ENCODE measurements at regions not wholly inside any gene's neighbourhood (a gene's known extent, or its start where the extent isn't known, plus 50 kb on each side); places are given as distances from the start of the nearest gene placed in this dataset.

GRCh38 chr14:56512521-56512920 is 67.1 kb upstream of the TMEM260 start:
- Histone ChIP-seq H3K4me1 (no peaks in the 10 kb centered on the region), H3K4me3 (ENCODE audit: low read depth, low read length) (no peak overlapping the region), H3K27me3 (peaks cover 47% of the 10 kb centered on the region), H3K9me3 (no peaks in the 10 kb centered on the region), H3K36me3 (no peaks in the 10 kb centered on the region)
- no peak for DNase-seq
- no peak for TF ChIP-seq CTCF (IDR thresholded peaks at IDR 0.05; ENCODE audit: low read depth, low read length)

GRCh38 chr14:56514663-56515371 is 64.8 kb upstream of the TMEM260 start:
- peak; percentile 22 for DNase-seq
- H3K27me3 ChIP-seq = peaks cover 61% of the 10 kb centered on the region
- H3K9me3 ChIP-seq = no peaks in the 10 kb centered on the region
- H3K36me3 ChIP-seq = no peaks in the 10 kb centered on the region
- no peaks in the 10 kb centered on the region for H3K4me1 ChIP-seq
- peak; percentile 4; the same call in 1 of the 2 replicates for TF ChIP-seq CTCF (IDR thresholded peaks at IDR 0.05; ENCODE audit: low read depth, low read length)
- peak overlapping the region; percentile 18 for H3K4me3 ChIP-seq (ENCODE audit: low read depth, low read length)

GRCh38 chr14:56515739-56516138 is 63.9 kb upstream of the TMEM260 start:
- no peak for DNase-seq
- no peaks in the 10 kb centered on the region for H3K4me1 ChIP-seq
- no peak overlapping the region for H3K4me3 ChIP-seq (ENCODE audit: low read depth, low read length)
- no peaks in the 10 kb centered on the region for H3K36me3 ChIP-seq
- TF ChIP-seq CTCF (IDR thresholded peaks at IDR 0.05; ENCODE audit: low read depth, low read length) = no peak
- H3K9me3 ChIP-seq = no peaks in the 10 kb centered on the region
- H3K27me3 ChIP-seq = peaks cover 69% of the 10 kb centered on the region

GRCh38 chr14:56522403-56522802 is 57.2 kb upstream of the TMEM260 start:
- DNase-seq = no peak
- Histone ChIP-seq H3K4me3 (ENCODE audit: low read depth, low read length) (no peak overlapping the region), H3K4me1 (no peaks in the 10 kb centered on the region), H3K9me3 (no peaks in the 10 kb centered on the region), H3K36me3 (no peaks in the 10 kb centered on the region), H3K27me3 (peaks cover 64% of the 10 kb centered on the region)
- TF ChIP-seq CTCF (IDR thresholded peaks at IDR 0.05; ENCODE audit: low read depth, low read length) = no peak

- H3K9me3 ChIP-seq = no peaks in the 10 kb centered on the region
- no peaks in the 10 kb centered on the region for H3K36me3 ChIP-seq
- DNase-seq = no peak
- H3K4me3 ChIP-seq (ENCODE audit: low read depth, low read length) = no peak overlapping the region
- peaks cover 61% of the 10 kb centered on the region for H3K27me3 ChIP-seq
- no peak for TF ChIP-seq CTCF (IDR thresholded peaks at IDR 0.05; ENCODE audit: low read depth, low read length)
- H3K4me1 ChIP-seq = no peaks in the 10 kb centered on the region
These were observed 54.5 kb upstream of the TMEM260 start for GRCh38 chr14:56524971-56525677.

GRCh38 chr14:56528927-56529326 is 50.7 kb upstream of the TMEM260 start:
- DNase-seq = no peak
- no peaks in the 10 kb centered on the region for H3K9me3 ChIP-seq
- no peak for TF ChIP-seq CTCF (IDR thresholded peaks at IDR 0.05; ENCODE audit: low read depth, low read length)
- no peaks in the 10 kb centered on the region for H3K4me1 ChIP-seq
- H3K36me3 ChIP-seq = no peaks in the 10 kb centered on the region
- H3K4me3 ChIP-seq (ENCODE audit: low read depth, low read length) = no peak overlapping the region
- peaks cover 86% of the 10 kb centered on the region for H3K27me3 ChIP-seq
